SK-N-SH treated with all-trans-retinoic acid at 6 μM for 48 hours (cell line): ENCODE measurements at regions not wholly inside any gene's neighbourhood (a gene's known extent, or its start where the extent isn't known, plus 50 kb on each side); places are given as distances from the start of the nearest gene placed in this dataset.

ENCODE experiments used
- ARNTL ChIP-seq: fragments of 450-650 bp; formaldehyde crosslinking; IDR thresholded peaks from 2 replicates; pipeline ENCODE4 v1.5.0; 2020; ENCODE audit warnings: low read depth, mild to moderate bottlenecking, moderate library complexity, borderline replicate concordance
- RARB ChIP-seq: fragments of 250-450 bp; sonication (Bioruptor Pico); IDR thresholded peaks from 2 replicates; pipeline ENCODE4 v1.8.0; 2021; ENCODE audit warnings: mild to moderate bottlenecking, moderate library complexity
- TCF4 ChIP-seq: fragments of 250-450 bp; sonication (Bioruptor Pico); IDR thresholded peaks from 2 replicates; pipeline ENCODE4 v1.8.0; 2021; ENCODE audit warnings: mild to moderate bottlenecking, moderate library complexity, borderline replicate concordance
- ZNF565 ChIP-seq: fragments of 450-650 bp; formaldehyde crosslinking; conservative IDR thresholded peaks from 2 replicates; pipeline ENCODE4 v1.5.0; 2020; ENCODE audit warnings: low read depth, mild to moderate bottlenecking, moderate library complexity
- TF ChIP-seq, protein P1 (sequence below): fragments of 250-450 bp; sonication (Bioruptor Pico); IDR thresholded peaks from 2 replicates; pipeline ENCODE4 v1.8.0; 2020; ENCODE audit warnings: mild to moderate bottlenecking, moderate library complexity, borderline replicate concordance

- TF ChIP-seq TCF4 (CRISPR knock-in tag) (no peak), RARB (CRISPR knock-in tag) (no peak), ZNF565 (CRISPR knock-in tag) (no peak), ARNTL (CRISPR knock-in tag) (no peak)
- TF ChIP-seq, protein P1, sequence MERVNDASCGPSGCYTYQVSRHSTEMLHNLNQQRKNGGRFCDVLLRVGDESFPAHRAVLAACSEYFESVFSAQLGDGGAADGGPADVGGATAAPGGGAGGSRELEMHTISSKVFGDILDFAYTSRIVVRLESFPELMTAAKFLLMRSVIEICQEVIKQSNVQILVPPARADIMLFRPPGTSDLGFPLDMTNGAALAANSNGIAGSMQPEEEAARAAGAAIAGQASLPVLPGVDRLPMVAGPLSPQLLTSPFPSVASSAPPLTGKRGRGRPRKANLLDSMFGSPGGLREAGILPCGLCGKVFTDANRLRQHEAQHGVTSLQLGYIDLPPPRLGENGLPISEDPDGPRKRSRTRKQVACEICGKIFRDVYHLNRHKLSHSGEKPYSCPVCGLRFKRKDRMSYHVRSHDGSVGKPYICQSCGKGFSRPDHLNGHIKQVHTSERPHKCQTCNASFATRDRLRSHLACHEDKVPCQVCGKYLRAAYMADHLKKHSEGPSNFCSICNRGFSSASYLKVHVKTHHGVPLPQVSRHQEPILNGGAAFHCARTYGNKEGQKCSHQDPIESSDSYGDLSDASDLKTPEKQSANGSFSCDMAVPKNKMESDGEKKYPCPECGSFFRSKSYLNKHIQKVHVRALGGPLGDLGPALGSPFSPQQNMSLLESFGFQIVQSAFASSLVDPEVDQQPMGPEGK (CRISPR knock-in tag) = no peak
These were observed 85.7 kb upstream of the LIN7C start for GRCh38 chr11:27592098-27592780.
